IMR-90 (cell line): ENCODE measurements at regions not wholly inside any gene's neighbourhood (a gene's known extent, or its start where the extent isn't known, plus 50 kb on each side); places are given as distances from the start of the nearest gene placed in this dataset.
A peak's percentile ranks its signal among the peaks of the same experiment; 100 is the strongest.

Source experiments
- ATAC-seq: fragments of 200-7000 bp; cut with Tn5 transposase; 2 replicates; pipeline ENCODE4 v1.9.1; 2020; ENCODE audit warnings: low read depth, mild to moderate bottlenecking, moderate library complexity
- BruUV-seq: library from RNA; stranded (reverse); fragments of 400-500 nt; replicated peaks from 2 replicates; lab custom pipeline; 2021; lab: Mats Ljungman, UMichigan
- CTCF ChIA-PET: fragments of 300-600 bp; formaldehyde crosslinking; extraction: SDS; loops from one replicate; lab custom pipeline; 2021; ENCODE audit warnings: antibody characterized with exemption; lab: Yijun Ruan, JAX
- POLR2A ChIA-PET: fragments of 300-600 bp; sonication (Branson Sonifier 250); formaldehyde crosslinking; loops from one replicate; lab custom pipeline; 2022; ENCODE audit warnings: antibody characterized with exemption; ENCODE audit not compliant: unreplicated experiment; lab: Charles Lee
- DNase-seq: peaks from one replicate; pipeline ENCODE4 v3.0.0; 2013
- H2AFZ ChIP-seq: replicated peaks from 2 replicates; pipeline ENCODE3; 2013; ENCODE audit warnings: low read length, mild to moderate bottlenecking; ENCODE audit not compliant: poor library complexity
- H2AK5ac ChIP-seq: 2 replicates; pipeline ENCODE4 v1.6.1; 2013; ENCODE audit warnings: low read depth, low read length, inconsistent platforms
- H2AK9ac ChIP-seq: replicated peaks from 2 replicates; pipeline ENCODE3; 2013; ENCODE audit warnings: mild to moderate bottlenecking, low read depth, low read length, moderate library complexity; ENCODE audit not compliant: poor library complexity
- H2BK120ac ChIP-seq: 2 replicates; pipeline ENCODE4 v1.6.1; 2013; ENCODE audit warnings: low read depth, low read length, inconsistent platforms
- H2BK15ac ChIP-seq: 3 replicates; pipeline ENCODE4 v1.6.1; 2013; ENCODE audit warnings: low read depth, low read length, inconsistent platforms
- H2BK20ac ChIP-seq: 2 replicates; pipeline ENCODE4 v1.6.1; 2013; ENCODE audit warnings: low read depth, mild to moderate bottlenecking, inconsistent platforms, low read length, moderate library complexity
- H2BK5ac ChIP-seq: 2 replicates; pipeline ENCODE4 v1.6.1; 2013; ENCODE audit warnings: mild to moderate bottlenecking, low read depth, low read length, inconsistent platforms; ENCODE audit not compliant: poor library complexity, severe bottlenecking
- H3K14ac ChIP-seq: replicated peaks from 2 replicates; pipeline ENCODE4 v1.6.1; 2013; ENCODE audit warnings: low read depth, low read length, inconsistent platforms
- H3K18ac ChIP-seq: 2 replicates; pipeline ENCODE4 v1.6.1; 2013; ENCODE audit warnings: low read depth, low read length, control low read depth
- H3K23ac ChIP-seq: 2 replicates; pipeline ENCODE4 v1.6.1; 2013; ENCODE audit warnings: low read depth, low read length, inconsistent platforms
- H3K27ac ChIP-seq: 2 replicates; pipeline ENCODE4 v1.5.1; 2013; ENCODE audit warnings: mild to moderate bottlenecking, control low read depth, low read length; ENCODE audit not compliant: insufficient read depth
- H3K27me3 ChIP-seq: 2 replicates; pipeline ENCODE4 v1.6.1; 2013; ENCODE audit warnings: low read length; ENCODE audit not compliant: control insufficient read depth, insufficient read depth
- H3K36me3 ChIP-seq: 2 replicates; pipeline ENCODE4 v1.6.1; 2013; ENCODE audit warnings: low read length, mixed read lengths; ENCODE audit not compliant: control insufficient read depth, insufficient read depth
- H3K4ac ChIP-seq: 2 replicates; pipeline ENCODE4 v1.6.1; 2013; ENCODE audit warnings: low read depth, low read length, inconsistent platforms
- H3K4me1 ChIP-seq: 2 replicates; pipeline ENCODE4 v1.6.1; 2013; ENCODE audit warnings: low read length, mixed read lengths; ENCODE audit not compliant: control insufficient read depth, insufficient read depth
- H3K4me2 ChIP-seq: 2 replicates; pipeline ENCODE4 v1.6.1; 2013; ENCODE audit warnings: low read depth, mild to moderate bottlenecking, control low read depth, low read length, moderate library complexity
- H3K4me3 ChIP-seq: 2 replicates; pipeline ENCODE4 v1.5.1; 2013; ENCODE audit warnings: low read depth, mild to moderate bottlenecking, control low read depth, low read length, moderate library complexity; ENCODE audit not compliant: insufficient read depth
- H3K56ac ChIP-seq: 2 replicates; pipeline ENCODE4 v1.6.1; 2013; ENCODE audit warnings: low read length, inconsistent platforms; ENCODE audit not compliant: insufficient read depth; ENCODE audit errors: extremely low read depth
- H3K79me1 ChIP-seq, 2 experiments: 2 replicates each; pipeline ENCODE4 v1.6.1; 2013; ENCODE audit warnings: low read length in 2 of 2, inconsistent platforms in 1 of 2, low read depth in 1 of 2
- H3K9ac ChIP-seq: 2 replicates; pipeline ENCODE4 v1.6.1; 2013; ENCODE audit warnings: low read depth, low read length, control low read depth
- H3K9me1 ChIP-seq: 2 replicates; pipeline ENCODE4 v1.6.1; 2013; ENCODE audit warnings: low read length, inconsistent platforms; ENCODE audit not compliant: insufficient read depth
- H3K9me3 ChIP-seq: 2 replicates; pipeline ENCODE4 v1.6.1; 2013; ENCODE audit warnings: low read length; ENCODE audit not compliant: control insufficient read depth, insufficient read depth
- H4K20me1 ChIP-seq: 2 replicates; pipeline ENCODE4 v1.6.1; 2013; ENCODE audit warnings: low read length, inconsistent platforms; ENCODE audit not compliant: insufficient read depth
- H4K5ac ChIP-seq: 2 replicates; pipeline ENCODE4 v1.6.1; 2013; ENCODE audit warnings: mild to moderate bottlenecking, low read depth, low read length, control low read depth
- H4K8ac ChIP-seq, 2 experiments: 2 replicates each; pipeline ENCODE4 v1.6.1; 2013; ENCODE audit warnings: low read depth in 2 of 2, low read length in 2 of 2, control low read depth in 1 of 2, inconsistent platforms in 1 of 2
- H4K91ac ChIP-seq: 2 replicates; pipeline ENCODE4 v1.6.1; 2013; ENCODE audit warnings: low read depth, low read length, inconsistent platforms; ENCODE audit not compliant: insufficient read depth
- BHLHE40 ChIP-seq: fragments of 150-350 bp; IDR thresholded peaks from 2 replicates; pipeline ENCODE4 v1.6.1; 2016; ENCODE audit warnings: mild to moderate bottlenecking, low read depth, low read length
- CHD1 ChIP-seq: IDR thresholded peaks from 2 replicates; pipeline ENCODE4 v1.6.1; 2012; ENCODE audit warnings: low read depth, low read length, improper control_type of control experiment
- POLR2A ChIP-seq: IDR thresholded peaks from 2 replicates; pipeline ENCODE4 v1.6.1; 2012; ENCODE audit warnings: mild to moderate bottlenecking, low read depth, low read length
- RCOR1 ChIP-seq: IDR thresholded peaks from 2 replicates; pipeline ENCODE4 v1.6.1; 2012; ENCODE audit warnings: mild to moderate bottlenecking, low read length, improper control_type of control experiment; ENCODE audit not compliant: insufficient replicate concordance
- RFX5 ChIP-seq: IDR thresholded peaks from 2 replicates; pipeline ENCODE4 v1.8.0; 2012; ENCODE audit warnings: low read depth, mild to moderate bottlenecking, low read length, moderate library complexity
- SMC3 ChIP-seq: fragments of 150-350 bp; IDR thresholded peaks from 2 replicates; pipeline ENCODE4 v1.6.1; 2016; ENCODE audit warnings: low read depth, mild to moderate bottlenecking, antibody characterized with exemption, low read length, moderate library complexity
- WGBS, 2 experiments: methylation state at CpG; one replicate each; pipeline versions ENCODE4 v1.1.5 to v1.1.7; 2013; ENCODE audit warnings: missing lambda C conversion rate in 2 of 2; ENCODE audit not compliant: insufficient read length in 1 of 2; ENCODE audit errors: extremely low coverage in 2 of 2; 5-methylcytosine and 5-hydroxymethylcytosine counted together
- dilution Hi-C: fragments of 300-500 bp; cut with HindIII; formaldehyde crosslinking; loops from one replicate; pipeline ENCODE4 v1.14.3; 2018; ENCODE audit warnings: low sequenced_read_pairs; ENCODE audit not compliant: unreplicated experiment
- in situ Hi-C: fragments of 300-500 bp; cut with MboI; formaldehyde crosslinking; loops from 3 replicates; pipeline ENCODE4 v1.14.3; 2019; ENCODE audit warnings: low sequenced_read_pairs, inconsistent platforms, mixed read lengths
- intact Hi-C: fragments of 100-400 bp; cut with micrococcal nuclease; formaldehyde crosslinking; loops from 2 replicates; pipeline ENCODE4 v1.10.0; 2022
- TF ChIP-seq, protein P1 (sequence below): conservative IDR thresholded peaks from 2 replicates; pipeline ENCODE4 v1.5.1; 2012; ENCODE audit warnings: mild to moderate bottlenecking, low read depth, low read length, improper control_type of control experiment
- TF ChIP-seq, protein P2 (sequence below): fragments of 150-350 bp; IDR thresholded peaks from 2 replicates; pipeline ENCODE4 v1.6.1; 2016; ENCODE audit warnings: low read depth, mild to moderate bottlenecking, low read length, moderate library complexity, borderline replicate concordance
- TF ChIP-seq, protein P3 (sequence below): fragments of 150-350 bp; IDR thresholded peaks from 2 replicates; pipeline ENCODE4 v1.6.1; 2017; ENCODE audit warnings: mild to moderate bottlenecking, antibody characterized with exemption, low read length, low read depth

DNA sequence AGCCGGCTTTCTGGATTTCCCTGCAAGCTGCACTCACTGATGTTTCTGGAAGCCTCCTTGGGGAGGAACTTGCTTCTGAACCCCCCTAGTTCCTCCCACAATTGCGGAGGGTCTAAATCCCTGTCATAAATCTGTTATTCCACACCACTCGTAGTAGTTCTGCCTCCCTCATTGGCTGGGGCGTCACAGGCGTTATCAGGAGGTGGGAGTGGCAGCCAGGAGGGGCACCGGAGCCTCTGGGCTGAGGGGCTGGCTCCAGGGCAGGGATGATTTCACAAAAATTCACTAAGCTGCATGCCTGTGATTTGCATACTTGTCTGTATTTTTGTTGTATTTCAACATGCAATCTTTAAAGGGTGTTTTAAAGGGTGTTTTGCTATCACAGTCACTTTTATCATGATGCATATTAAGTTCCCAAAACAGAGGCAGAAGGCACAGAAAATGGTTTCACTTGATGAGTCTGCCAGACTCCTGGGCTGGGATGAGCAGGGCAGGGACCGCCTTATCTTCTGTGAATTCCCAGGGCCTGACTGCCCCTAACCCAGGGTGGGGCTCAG, 176.2 kb upstream of the FOXF1 start:
- H2BK5ac ChIP-seq, result no peak overlapping the region
- H3K4ac ChIP-seq, result no peak overlapping the region
- dilution Hi-C loops (no loop called here), intact Hi-C loops (no loop called here), in situ Hi-C loops (no loop called here)
- ChIA-PET CTCF (interaction anchor here (1.0 kb wide), 1 partner anchor 176 kb away, joined by 3 read pairs; the partner anchor contains the start of gene FOXF1), POLR2A (no interaction called here)
- H3K79me1 ChIP-seq, result peaks cover 0 to 4% of the 10 kb centered on the region in 2 experiments; a peak in 1 of 4 replicates
- H3K4me1 ChIP-seq, result peaks cover 4% of the 10 kb centered on the region; the same call in 1 of the 2 replicates
- no peak overlapping the region for H3K9ac ChIP-seq
- no peak overlapping the region for H4K5ac ChIP-seq
- H2AK9ac ChIP-seq, result no peak overlapping the region
- no peaks in the 10 kb centered on the region for H3K9me3 ChIP-seq
- H2BK15ac ChIP-seq, result no peak overlapping the region
- H2AK5ac ChIP-seq, result no peak overlapping the region; the same call in 1 of the 2 replicates
- ATAC-seq (peak; percentile 21; the same call in 1 of the 2 replicates), DNase-seq (no peak)
- no peaks in the 10 kb centered on the region for H3K36me3 ChIP-seq
- peaks cover 7% of the 10 kb centered on the region; the same call in 1 of the 2 replicates for H3K27me3 ChIP-seq
- no peak overlapping the region for H2BK20ac ChIP-seq
- H3K14ac ChIP-seq, result no peak overlapping the region
- H3K4me2 ChIP-seq, result no peak overlapping the region
- TF ChIP-seq CHD1 (no peak), RCOR1 (no peak), RFX5 (no peak), POLR2A (no peak), BHLHE40 (no peak), SMC3 (no peak)
- TF ChIP-seq, protein P1, sequence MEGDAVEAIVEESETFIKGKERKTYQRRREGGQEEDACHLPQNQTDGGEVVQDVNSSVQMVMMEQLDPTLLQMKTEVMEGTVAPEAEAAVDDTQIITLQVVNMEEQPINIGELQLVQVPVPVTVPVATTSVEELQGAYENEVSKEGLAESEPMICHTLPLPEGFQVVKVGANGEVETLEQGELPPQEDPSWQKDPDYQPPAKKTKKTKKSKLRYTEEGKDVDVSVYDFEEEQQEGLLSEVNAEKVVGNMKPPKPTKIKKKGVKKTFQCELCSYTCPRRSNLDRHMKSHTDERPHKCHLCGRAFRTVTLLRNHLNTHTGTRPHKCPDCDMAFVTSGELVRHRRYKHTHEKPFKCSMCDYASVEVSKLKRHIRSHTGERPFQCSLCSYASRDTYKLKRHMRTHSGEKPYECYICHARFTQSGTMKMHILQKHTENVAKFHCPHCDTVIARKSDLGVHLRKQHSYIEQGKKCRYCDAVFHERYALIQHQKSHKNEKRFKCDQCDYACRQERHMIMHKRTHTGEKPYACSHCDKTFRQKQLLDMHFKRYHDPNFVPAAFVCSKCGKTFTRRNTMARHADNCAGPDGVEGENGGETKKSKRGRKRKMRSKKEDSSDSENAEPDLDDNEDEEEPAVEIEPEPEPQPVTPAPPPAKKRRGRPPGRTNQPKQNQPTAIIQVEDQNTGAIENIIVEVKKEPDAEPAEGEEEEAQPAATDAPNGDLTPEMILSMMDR, result no peak
- TF ChIP-seq, protein P2, sequence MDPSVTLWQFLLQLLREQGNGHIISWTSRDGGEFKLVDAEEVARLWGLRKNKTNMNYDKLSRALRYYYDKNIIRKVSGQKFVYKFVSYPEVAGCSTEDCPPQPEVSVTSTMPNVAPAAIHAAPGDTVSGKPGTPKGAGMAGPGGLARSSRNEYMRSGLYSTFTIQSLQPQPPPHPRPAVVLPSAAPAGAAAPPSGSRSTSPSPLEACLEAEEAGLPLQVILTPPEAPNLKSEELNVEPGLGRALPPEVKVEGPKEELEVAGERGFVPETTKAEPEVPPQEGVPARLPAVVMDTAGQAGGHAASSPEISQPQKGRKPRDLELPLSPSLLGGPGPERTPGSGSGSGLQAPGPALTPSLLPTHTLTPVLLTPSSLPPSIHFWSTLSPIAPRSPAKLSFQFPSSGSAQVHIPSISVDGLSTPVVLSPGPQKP, result no peak
- TF ChIP-seq, protein P3, sequence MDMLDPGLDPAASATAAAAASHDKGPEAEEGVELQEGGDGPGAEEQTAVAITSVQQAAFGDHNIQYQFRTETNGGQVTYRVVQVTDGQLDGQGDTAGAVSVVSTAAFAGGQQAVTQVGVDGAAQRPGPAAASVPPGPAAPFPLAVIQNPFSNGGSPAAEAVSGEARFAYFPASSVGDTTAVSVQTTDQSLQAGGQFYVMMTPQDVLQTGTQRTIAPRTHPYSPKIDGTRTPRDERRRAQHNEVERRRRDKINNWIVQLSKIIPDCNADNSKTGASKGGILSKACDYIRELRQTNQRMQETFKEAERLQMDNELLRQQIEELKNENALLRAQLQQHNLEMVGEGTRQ, result no peak
- no peak overlapping the region for H3K18ac ChIP-seq
- H4K20me1 ChIP-seq, result no peaks in the 10 kb centered on the region
- H3K56ac ChIP-seq, result no peak overlapping the region
- H2BK120ac ChIP-seq, result peak overlapping the region; percentile 19
- no peak overlapping the region for H4K91ac ChIP-seq
- no peak overlapping the region for H3K27ac ChIP-seq
- peak overlapping the region; percentile 46 for H2AFZ ChIP-seq
- H3K23ac ChIP-seq, result no peak overlapping the region
- H4K8ac ChIP-seq, result no peak overlapping the region
- peaks cover 9% of the 10 kb centered on the region for H3K9me1 ChIP-seq
- 60% methylated on average over 1 of the region's 7 CpGs; no CpG with 5 or more reads in 1 of the 2 experiments for WGBS, 2 experiments
- H3K4me3 ChIP-seq, result no peak overlapping the region
- no TSS peak for BruUV-seq
